OCI-LY1 (cell line): ENCODE measurements at regions not wholly inside any gene's neighbourhood (a gene's known extent, or its start where the extent isn't known, plus 50 kb on each side); places are given as distances from the start of the nearest gene placed in this dataset.
"Not testable (repeated sequence)": the region's sequence is repeated elsewhere in the genome, so short reads cannot be mapped to it uniquely, and the experiment has no call there.

Experiments used
- H2AFZ ChIP-seq: fragments of 200-600 bp; sonication (generic), shearing (Covaris generic); 2 replicates; pipeline ENCODE4 v1.6.0; 2014; ENCODE audit warnings: antibody characterized with exemption, mild to moderate bottlenecking, low read length
- H3F3A ChIP-seq: fragments of 200-600 bp; sonication (generic), shearing (Covaris generic); 2 replicates; pipeline ENCODE4 v1.6.0; 2014; ENCODE audit warnings: mild to moderate bottlenecking, antibody characterized with exemption, low read length, moderate library complexity; ENCODE audit not compliant: insufficient read depth
- H3K27ac ChIP-seq: fragments of 200-600 bp; sonication (generic); 2 replicates; pipeline ENCODE4 v1.5.1; 2014; ENCODE audit warnings: low read length, mixed run types, mild to moderate bottlenecking, low read depth; ENCODE audit not compliant: poor library complexity, severe bottlenecking
- H3K27me3 ChIP-seq: fragments of 200-600 bp; sonication (generic); 2 replicates; pipeline ENCODE4 v1.6.0; 2014; ENCODE audit warnings: antibody characterized with exemption, mild to moderate bottlenecking, low read length, moderate library complexity; ENCODE audit not compliant: insufficient read depth
- H3K36me3 ChIP-seq: fragments of 200-600 bp; sonication (generic); 2 replicates; pipeline ENCODE4 v1.6.1; 2014; ENCODE audit warnings: mild to moderate bottlenecking, antibody characterized with exemption, low read length, moderate library complexity, mixed read lengths; ENCODE audit not compliant: insufficient read depth
- H3K4me1 ChIP-seq: fragments of 200-600 bp; sonication (generic); 2 replicates; pipeline ENCODE4 v1.5.1; 2014; ENCODE audit warnings: mild to moderate bottlenecking, low read length, moderate library complexity; ENCODE audit not compliant: insufficient read depth, severe bottlenecking
- H3K4me2 ChIP-seq: fragments of 200-600 bp; sonication (generic), shearing (Covaris generic); 2 replicates; pipeline ENCODE4 v1.6.1; 2014; ENCODE audit warnings: low read length
- H3K4me3 ChIP-seq: fragments of 200-600 bp; sonication (generic); 2 replicates; pipeline ENCODE4 v1.5.1; 2014; ENCODE audit warnings: low read length, low read depth, mild to moderate bottlenecking, mixed read lengths; ENCODE audit not compliant: poor library complexity, severe bottlenecking
- H3K79me2 ChIP-seq: fragments of 200-600 bp; shearing (Covaris generic); 2 replicates; pipeline ENCODE4 v1.6.1; 2016; ENCODE audit warnings: mixed run types, low read length, mixed read lengths; ENCODE audit not compliant: insufficient read depth
- H3K9ac ChIP-seq: fragments of 200-600 bp; sonication (generic), shearing (Covaris generic); 2 replicates; pipeline ENCODE4 v1.6.1; 2014; ENCODE audit warnings: mild to moderate bottlenecking, low read length, mixed read lengths
- H3K9me2 ChIP-seq: fragments of 200-600 bp; sonication (generic), shearing (Covaris generic); 2 replicates; pipeline ENCODE4 v1.6.1; 2014; ENCODE audit warnings: low read depth, mild to moderate bottlenecking, low read length, mixed read lengths
- H3K9me3 ChIP-seq: fragments of 200-600 bp; shearing (Covaris generic); 2 replicates; pipeline ENCODE4 v1.6.1; 2014; ENCODE audit warnings: low read length, mixed read lengths
- H4K20me1 ChIP-seq: fragments of 200-600 bp; sonication (generic), shearing (Covaris generic); 2 replicates; pipeline ENCODE4 v1.6.0; 2016; ENCODE audit warnings: mild to moderate bottlenecking, low read length; ENCODE audit not compliant: insufficient read depth
- EZH2 ChIP-seq: fragments of 200-600 bp; sonication (generic), shearing (Covaris generic); IDR thresholded peaks from 2 replicates; pipeline ENCODE4 v1.8.0; 2017; ENCODE audit warnings: borderline replicate concordance, mixed run types, mild to moderate bottlenecking, antibody characterized with exemption, low read length, moderate library complexity, mixed read lengths
- TF ChIP-seq, protein P1 (sequence below): fragments of 200-600 bp; sonication (generic), shearing (Covaris generic); IDR thresholded peaks from 2 replicates; pipeline ENCODE4 v1.5.1; 2017; ENCODE audit warnings: mild to moderate bottlenecking, antibody characterized with exemption, low read length, moderate library complexity, mixed read lengths

DNA sequence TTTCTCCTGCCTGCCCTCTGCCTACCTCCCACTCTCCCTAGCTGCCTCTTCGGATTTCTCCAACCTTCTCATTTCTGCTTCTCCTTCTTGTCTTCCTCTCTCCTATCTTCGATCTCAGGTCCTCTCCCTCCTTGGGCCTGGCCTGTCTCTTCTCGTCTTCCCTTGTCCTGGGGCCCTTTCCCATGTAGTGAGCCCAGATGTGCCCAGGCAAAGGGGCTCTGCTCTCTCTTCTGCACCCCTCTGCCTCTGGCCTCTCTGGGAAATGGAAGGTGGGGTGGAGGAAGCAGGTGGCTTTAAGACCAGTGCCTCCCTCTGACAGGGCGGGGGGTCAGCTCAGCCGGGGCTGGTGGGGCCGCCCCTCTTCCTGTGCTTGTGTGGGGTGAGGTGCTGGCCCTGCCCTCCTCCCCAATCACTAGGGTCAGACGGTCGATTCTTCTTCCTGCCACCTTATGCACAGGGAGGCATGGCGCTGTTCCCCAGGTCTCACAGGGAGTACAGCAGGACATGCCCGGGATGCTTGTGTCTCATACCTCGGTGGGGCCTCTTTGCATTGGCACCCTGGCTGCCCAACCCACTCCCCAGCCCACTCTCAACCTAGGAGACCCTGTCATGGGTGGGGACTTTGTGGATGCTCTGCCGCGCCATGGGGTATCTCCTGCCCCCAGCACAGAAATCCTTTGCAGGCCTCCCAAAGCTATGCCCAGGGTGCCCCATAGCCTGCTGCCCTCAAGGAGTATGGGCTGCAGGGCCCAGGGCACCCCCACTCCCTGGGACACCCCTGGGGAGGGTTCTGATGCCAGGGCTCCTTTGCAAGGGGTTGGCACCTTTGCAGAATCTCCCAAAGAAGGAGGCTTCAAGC is 213.8 kb upstream of the HAAO start:
- no peaks in the 10 kb centered on the region for H3F3A ChIP-seq
- H3K9ac ChIP-seq, result no peak overlapping the region
- no peak overlapping the region for H3K4me3 ChIP-seq
- H3K4me1 ChIP-seq, result no peaks in the 10 kb centered on the region
- H2AFZ ChIP-seq, result no peak overlapping the region
- no peaks in the 10 kb centered on the region for H4K20me1 ChIP-seq
- no peak overlapping the region for H3K27ac ChIP-seq
- no peaks in the 10 kb centered on the region for H3K9me2 ChIP-seq
- TF ChIP-seq EZH2, result no peak
- TF ChIP-seq, protein P1, sequence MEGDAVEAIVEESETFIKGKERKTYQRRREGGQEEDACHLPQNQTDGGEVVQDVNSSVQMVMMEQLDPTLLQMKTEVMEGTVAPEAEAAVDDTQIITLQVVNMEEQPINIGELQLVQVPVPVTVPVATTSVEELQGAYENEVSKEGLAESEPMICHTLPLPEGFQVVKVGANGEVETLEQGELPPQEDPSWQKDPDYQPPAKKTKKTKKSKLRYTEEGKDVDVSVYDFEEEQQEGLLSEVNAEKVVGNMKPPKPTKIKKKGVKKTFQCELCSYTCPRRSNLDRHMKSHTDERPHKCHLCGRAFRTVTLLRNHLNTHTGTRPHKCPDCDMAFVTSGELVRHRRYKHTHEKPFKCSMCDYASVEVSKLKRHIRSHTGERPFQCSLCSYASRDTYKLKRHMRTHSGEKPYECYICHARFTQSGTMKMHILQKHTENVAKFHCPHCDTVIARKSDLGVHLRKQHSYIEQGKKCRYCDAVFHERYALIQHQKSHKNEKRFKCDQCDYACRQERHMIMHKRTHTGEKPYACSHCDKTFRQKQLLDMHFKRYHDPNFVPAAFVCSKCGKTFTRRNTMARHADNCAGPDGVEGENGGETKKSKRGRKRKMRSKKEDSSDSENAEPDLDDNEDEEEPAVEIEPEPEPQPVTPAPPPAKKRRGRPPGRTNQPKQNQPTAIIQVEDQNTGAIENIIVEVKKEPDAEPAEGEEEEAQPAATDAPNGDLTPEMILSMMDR, result no peak
- no peak overlapping the region for H3K4me2 ChIP-seq
- 0 out of 2 replicates have a peak, but pooled peaks cover 7% of the 10 kb centered on the region for H3K27me3 ChIP-seq
- H3K36me3 ChIP-seq, result no peaks in the 10 kb centered on the region
- no peaks in the 10 kb centered on the region for H3K79me2 ChIP-seq
- no peaks in the 10 kb centered on the region for H3K9me3 ChIP-seq

DNA sequence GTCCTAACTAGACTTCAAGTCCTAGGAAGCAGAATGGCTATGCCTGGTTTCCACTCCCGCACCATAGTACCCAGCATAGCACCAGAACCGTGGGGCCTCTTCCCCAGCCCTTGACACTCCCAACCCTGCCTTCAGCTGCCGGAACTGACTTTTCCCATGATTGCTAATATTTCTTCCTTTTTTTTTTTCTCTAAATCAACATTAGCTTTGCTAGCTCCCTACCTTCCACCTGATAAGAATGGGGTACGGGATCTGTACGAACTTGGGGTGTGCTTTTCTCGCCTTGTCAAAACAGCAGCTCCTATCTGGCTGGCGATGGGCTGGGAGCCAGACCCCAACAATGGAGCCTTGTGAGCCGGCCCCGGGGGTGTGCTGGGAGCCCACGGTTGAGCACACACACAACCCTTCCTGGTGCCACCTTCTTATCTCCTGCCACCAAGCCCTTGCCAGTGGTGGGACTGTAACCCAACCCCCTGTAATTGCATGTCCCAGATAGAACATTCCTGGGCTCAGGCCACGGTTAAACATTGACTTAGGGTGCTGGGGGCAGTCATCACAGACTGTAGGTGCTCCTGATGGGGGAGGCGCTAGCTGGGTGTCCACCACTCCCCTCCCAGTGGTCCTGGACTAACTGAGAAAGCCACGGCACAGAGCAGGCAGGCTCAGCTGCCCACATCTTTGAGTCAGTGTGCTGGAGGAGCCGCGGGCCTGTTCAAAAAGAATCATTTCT is 213.0 kb upstream of the HAAO start:
- Histone ChIP-seq H3K4me2 (no peak overlapping the region), H3K27me3 (0 out of 2 replicates have a peak, but pooled peaks cover 7% of the 10 kb centered on the region), H3K27ac (no peak overlapping the region), H4K20me1 (no peaks in the 10 kb centered on the region), H3F3A (no peaks in the 10 kb centered on the region), H2AFZ (no peak overlapping the region), H3K36me3 (no peaks in the 10 kb centered on the region), H3K9ac (no peak overlapping the region), H3K79me2 (no peaks in the 10 kb centered on the region), H3K9me2 (no peaks in the 10 kb centered on the region), H3K4me3 (no peak overlapping the region), H3K4me1 (no peaks in the 10 kb centered on the region), H3K9me3 (no peaks in the 10 kb centered on the region)
- TF ChIP-seq, protein P1, result no peak
- no peak for TF ChIP-seq EZH2

DNA sequence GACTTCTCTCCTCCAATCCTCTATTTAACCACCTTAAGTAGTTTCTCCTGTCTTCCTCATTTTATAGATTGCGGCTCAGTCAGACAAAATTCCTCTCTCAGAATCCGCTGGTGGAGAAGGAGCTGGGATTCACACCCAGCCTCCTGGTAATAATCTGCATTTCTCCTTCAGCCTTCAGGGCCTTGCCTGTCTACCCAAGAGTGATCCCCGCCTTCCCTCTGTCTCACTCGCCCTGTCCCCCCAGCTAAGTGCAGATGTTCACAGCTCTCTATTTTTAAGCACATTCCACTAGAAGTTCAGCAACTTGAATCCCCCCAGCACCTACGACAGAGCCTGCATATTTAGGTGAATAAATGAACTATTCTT is 212.5 kb upstream of the HAAO start:
- TF ChIP-seq, protein P1, result no peak
- TF ChIP-seq EZH2, result no peak
- H3F3A ChIP-seq, result no peaks in the 10 kb centered on the region
- H2AFZ ChIP-seq, result no peak overlapping the region
- H3K4me2 ChIP-seq, result no peak overlapping the region
- no peak overlapping the region for H3K9ac ChIP-seq
- H3K9me2 ChIP-seq, result no peaks in the 10 kb centered on the region
- H3K27ac ChIP-seq, result no peak overlapping the region
- no peaks in the 10 kb centered on the region for H3K4me1 ChIP-seq
- H3K9me3 ChIP-seq, result no peaks in the 10 kb centered on the region
- H3K27me3 ChIP-seq, result 0 out of 2 replicates have a peak, but pooled peaks cover 7% of the 10 kb centered on the region
- no peak overlapping the region for H3K4me3 ChIP-seq
- H4K20me1 ChIP-seq, result no peaks in the 10 kb centered on the region
- H3K36me3 ChIP-seq, result no peaks in the 10 kb centered on the region
- no peaks in the 10 kb centered on the region for H3K79me2 ChIP-seq

DNA sequence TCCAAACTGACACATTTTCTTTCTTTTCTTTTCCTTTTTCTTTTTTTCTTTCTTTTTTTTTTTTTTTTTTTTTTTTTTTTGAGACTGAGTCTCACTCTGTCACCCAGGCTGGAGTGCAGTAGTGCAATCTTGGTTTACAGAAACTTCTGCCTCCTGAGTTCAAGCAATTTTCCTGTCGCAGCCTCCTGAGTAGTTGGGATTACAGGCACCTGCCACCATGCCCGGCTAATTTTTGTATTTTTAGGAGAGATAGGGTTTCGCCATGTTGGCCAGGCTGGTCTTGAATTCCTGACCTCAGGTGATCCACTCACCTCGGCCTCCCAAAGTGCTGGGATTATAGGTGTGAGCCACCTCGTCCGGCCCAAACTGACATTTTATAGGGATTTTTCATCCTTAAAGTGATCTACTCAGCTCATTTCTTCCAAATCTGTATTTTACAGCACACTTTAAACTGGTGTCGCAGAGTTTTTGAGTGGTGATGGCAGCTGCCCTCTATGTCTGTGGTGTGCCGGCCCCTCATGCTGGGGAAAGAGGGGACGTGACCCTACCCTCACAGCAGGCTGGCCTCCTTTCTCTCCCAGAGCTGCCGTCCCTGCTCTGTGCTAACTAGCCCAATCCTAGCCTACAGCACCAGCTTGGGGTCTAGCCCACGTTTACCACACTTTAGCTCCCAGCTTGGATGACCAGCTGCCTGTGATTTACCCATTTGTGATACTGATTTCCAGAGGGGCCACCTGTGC is 211.9 kb upstream of the HAAO start:
- H3K4me1 ChIP-seq, H3K27ac ChIP-seq, H3F3A ChIP-seq, H3K4me3 ChIP-seq, H3K4me2 ChIP-seq, H3K79me2 ChIP-seq, H3K27me3 ChIP-seq, H4K20me1 ChIP-seq, H3K9ac ChIP-seq, H3K9me2 ChIP-seq, H3K36me3 ChIP-seq, H3K9me3 ChIP-seq, H2AFZ ChIP-seq: not testable (repeated sequence)
